ENCODE measurements at regions not wholly inside any gene's neighbourhood (a gene's known extent, or its start where the extent isn't known, plus 50 kb on each side); places are given as distances from the start of the nearest gene placed in this dataset.
A peak's percentile ranks its signal among the peaks of the same experiment; 100 is the strongest.
"Not testable (repeated sequence)": the region's sequence is repeated elsewhere in the genome, so short reads cannot be mapped to it uniquely, and the experiment has no call there.

- DNase-seq (ENCODE audit: low read depth in 2 of 2): not testable (repeated sequence)
These were observed 110.8 kb upstream of the FOXD4L5 start for GRCh38 chr9:65395789-65396188.

- not testable (repeated sequence) for DNase-seq (ENCODE audit: low read depth in 2 of 2)
These were observed 110.1 kb upstream of the FOXD4L5 start for GRCh38 chr9:65395121-65395520.

- not testable (repeated sequence) for DNase-seq (ENCODE audit: low read depth in 2 of 2)
These were observed 108.3 kb upstream of the FOXD4L5 start for GRCh38 chr9:65393111-65393810.

GRCh38 chr9:65392611-65393010 is 107.6 kb upstream of the FOXD4L5 start:
- not testable (repeated sequence) for DNase-seq (ENCODE audit: low read depth in 2 of 2)

- not testable (repeated sequence) for DNase-seq (ENCODE audit: low read depth in 2 of 2)
These were observed 104.7 kb upstream of the FOXD4L5 start for GRCh38 chr9:65389710-65390109.

GRCh38 chr9:65389216-65389615 is 104.2 kb upstream of the FOXD4L5 start:
- not testable (repeated sequence) for DNase-seq (ENCODE audit: low read depth in 2 of 2)

- peak; percentile 57 to 58 for DNase-seq (ENCODE audit: low read depth in 2 of 2)
These were observed 101.7 kb upstream of the FOXD4L5 start for GRCh38 chr9:65386699-65387098.

GRCh38 chr9:65386191-65386590 is 101.2 kb upstream of the FOXD4L5 start:
- DNase-seq (ENCODE audit: low read depth in 2 of 2): not testable (repeated sequence)

GRCh38 chr9:65385655-65386024 is 100.6 kb upstream of the FOXD4L5 start:
- not testable (repeated sequence) for DNase-seq (ENCODE audit: low read depth in 2 of 2)

GRCh38 chr9:65384759-65385654 is 100.0 kb upstream of the FOXD4L5 start:
- DNase-seq (ENCODE audit: low read depth in 2 of 2): not testable (repeated sequence)

GRCh38 chr9:65384066-65384465 is 99.1 kb upstream of the FOXD4L5 start:
- DNase-seq (ENCODE audit: low read depth in 2 of 2): not testable (repeated sequence)

- DNase-seq (ENCODE audit: low read depth in 2 of 2): not testable (repeated sequence)
These were observed 98.6 kb upstream of the FOXD4L5 start for GRCh38 chr9:65383646-65384045.

- DNase-seq (ENCODE audit: low read depth in 2 of 2): not testable (repeated sequence)
These were observed 97.8 kb upstream of the FOXD4L5 start for GRCh38 chr9:65382701-65383318.

All from stimulated activated CD4-positive, alpha-beta T cell treated with anti-CD3 and anti-CD28 coated beads, Interleukin-15, amount 100 ng/mL, for 48 hours (primary cell).